Cardiac fibroblast (primary cell): ENCODE measurements at regions not wholly inside any gene's neighbourhood (a gene's known extent, or its start where the extent isn't known, plus 50 kb on each side); places are given as distances from the start of the nearest gene placed in this dataset.

Source experiments
- DNase-seq, 2 donors: peaks; one replicate each; pipeline versions ENCODE4 v3.0.0 to v3.0.0-alpha.2; 2010; ENCODE audit warnings: low read depth in 2 of 2
- H3K4me3 ChIP-seq, 2 donors: replicated peaks in 1 of 2; 1 replicate in 1 of 2; 2 replicates in 1 of 2; pipeline ENCODE4 v1.5.1; 2011; ENCODE audit warnings: low read depth in 2 of 2, low read length in 2 of 2, mild to moderate bottlenecking in 2 of 2, moderate library complexity in 1 of 2
- TF ChIP-seq, protein P1 (sequence below): IDR thresholded peaks from one replicate; pipeline ENCODE4 v1.5.1; 2011; ENCODE audit warnings: low read depth, mild to moderate bottlenecking, low read length, inconsistent platforms

DNA sequence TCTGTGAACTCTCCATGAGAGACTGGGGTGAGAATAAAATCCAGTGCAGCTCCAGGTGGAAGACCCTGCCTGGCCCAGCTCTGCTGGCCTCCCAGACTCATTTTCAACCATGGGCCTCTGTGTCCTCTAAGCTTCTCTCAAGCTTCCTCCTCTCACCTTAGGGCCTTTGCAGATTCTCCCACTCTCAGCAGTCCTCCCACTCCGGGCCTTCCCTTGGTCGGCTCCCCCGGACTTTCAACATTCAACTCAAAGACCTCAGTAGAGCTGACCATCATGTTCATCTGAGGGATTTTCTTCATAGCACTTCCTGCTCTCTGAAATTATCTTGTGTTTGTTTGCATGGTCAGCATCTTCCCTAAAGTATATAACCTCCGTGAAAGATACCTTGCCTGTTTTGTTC lies 370.5 kb upstream of the ZNF507 start:
- no peak overlapping the region for H3K4me3 ChIP-seq
- no peak for DNase-seq
- TF ChIP-seq, protein P1, sequence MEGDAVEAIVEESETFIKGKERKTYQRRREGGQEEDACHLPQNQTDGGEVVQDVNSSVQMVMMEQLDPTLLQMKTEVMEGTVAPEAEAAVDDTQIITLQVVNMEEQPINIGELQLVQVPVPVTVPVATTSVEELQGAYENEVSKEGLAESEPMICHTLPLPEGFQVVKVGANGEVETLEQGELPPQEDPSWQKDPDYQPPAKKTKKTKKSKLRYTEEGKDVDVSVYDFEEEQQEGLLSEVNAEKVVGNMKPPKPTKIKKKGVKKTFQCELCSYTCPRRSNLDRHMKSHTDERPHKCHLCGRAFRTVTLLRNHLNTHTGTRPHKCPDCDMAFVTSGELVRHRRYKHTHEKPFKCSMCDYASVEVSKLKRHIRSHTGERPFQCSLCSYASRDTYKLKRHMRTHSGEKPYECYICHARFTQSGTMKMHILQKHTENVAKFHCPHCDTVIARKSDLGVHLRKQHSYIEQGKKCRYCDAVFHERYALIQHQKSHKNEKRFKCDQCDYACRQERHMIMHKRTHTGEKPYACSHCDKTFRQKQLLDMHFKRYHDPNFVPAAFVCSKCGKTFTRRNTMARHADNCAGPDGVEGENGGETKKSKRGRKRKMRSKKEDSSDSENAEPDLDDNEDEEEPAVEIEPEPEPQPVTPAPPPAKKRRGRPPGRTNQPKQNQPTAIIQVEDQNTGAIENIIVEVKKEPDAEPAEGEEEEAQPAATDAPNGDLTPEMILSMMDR, result no peak

GRCh38 chr19:31975461-31975860 lies 369.9 kb upstream of the ZNF507 start:
- no peak for DNase-seq
- TF ChIP-seq, protein P1, result no peak
- H3K4me3 ChIP-seq, result no peak overlapping the region

GRCh38 chr19:31976775-31977536 lies 368.5 kb upstream of the ZNF507 start:
- H3K4me3 ChIP-seq, result no peak overlapping the region
- no peak for DNase-seq
- TF ChIP-seq, protein P1, result no peak

DNA sequence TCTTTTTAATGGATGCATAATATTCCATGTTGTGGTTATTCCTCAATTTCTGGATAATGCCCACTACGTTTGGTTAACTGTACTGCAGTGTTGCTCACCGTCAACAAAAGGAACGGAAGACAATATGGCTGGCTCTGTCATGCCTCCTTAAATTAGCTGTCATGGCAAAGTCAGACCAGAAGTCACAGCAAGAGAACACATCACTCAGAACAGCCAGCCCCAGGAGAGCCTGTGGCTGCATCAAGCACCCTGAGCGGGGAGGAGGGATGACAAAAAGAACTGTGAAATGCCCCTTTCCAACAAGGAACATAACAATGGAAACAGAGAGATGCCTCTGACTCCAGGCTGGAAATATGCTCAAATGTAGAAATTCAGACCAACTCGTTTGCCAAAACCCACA lies 366.0 kb upstream of the ZNF507 start:
- H3K4me3 ChIP-seq, result no peak overlapping the region
- DNase-seq, result no peak
- TF ChIP-seq, protein P1, result no peak

- no peak overlapping the region for H3K4me3 ChIP-seq
- no peak for DNase-seq
- TF ChIP-seq, protein P1, result no peak
Measured at GRCh38 chr19:31979949-31980670, 365.3 kb upstream of the ZNF507 start.

DNA sequence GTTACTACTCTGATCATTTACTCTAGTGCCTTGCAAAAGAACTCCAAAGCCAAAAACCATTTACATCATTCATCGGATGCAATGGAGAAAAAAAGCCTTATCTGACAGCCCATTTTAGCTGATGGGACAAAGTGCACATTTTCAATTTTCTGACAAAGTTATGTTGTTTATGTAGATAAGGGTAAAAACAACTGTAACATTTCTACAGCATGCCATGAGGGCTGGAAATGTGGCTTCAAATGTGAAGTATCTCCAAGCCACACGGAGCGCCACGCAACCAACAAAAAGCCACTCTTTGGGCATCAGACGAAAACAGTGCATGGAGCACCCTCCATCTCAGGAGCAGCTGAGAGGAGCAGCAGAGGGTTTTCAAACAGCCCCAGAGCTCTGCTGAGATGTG lies 364.6 kb upstream of the ZNF507 start:
- TF ChIP-seq, protein P1, result no peak
- H3K4me3 ChIP-seq, result no peak overlapping the region
- no peak for DNase-seq
